SK-N-SH treated with all-trans-retinoic acid at 6 μM for 48 hours (cell line): ENCODE measurements at regions not wholly inside any gene's neighbourhood (a gene's known extent, or its start where the extent isn't known, plus 50 kb on each side); places are given as distances from the start of the nearest gene placed in this dataset.

Source experiments
- PATZ1 ChIP-seq: fragments of 250-450 bp; sonication (Bioruptor Pico); IDR thresholded peaks from 2 replicates; pipeline ENCODE4 v1.8.0; 2020; ENCODE audit warnings: mild to moderate bottlenecking, moderate library complexity, borderline replicate concordance
- TCF4 ChIP-seq: fragments of 250-450 bp; sonication (Bioruptor Pico); IDR thresholded peaks from 2 replicates; pipeline ENCODE4 v1.8.0; 2021; ENCODE audit warnings: mild to moderate bottlenecking, moderate library complexity, borderline replicate concordance

- TF ChIP-seq PATZ1 (CRISPR knock-in tag): no peak
- TF ChIP-seq TCF4 (CRISPR knock-in tag): no peak
Measured at GRCh38 chr16:86669285-86669805, 91.0 kb downstream of the FOXL1 start.
